GM21737 (cell line): ENCODE measurements at regions not wholly inside any gene's neighbourhood (a gene's known extent, or its start where the extent isn't known, plus 50 kb on each side); places are given as distances from the start of the nearest gene placed in this dataset.
"Not testable (repeated sequence)": the region's sequence is repeated elsewhere in the genome, so short reads cannot be mapped to it uniquely, and the experiment has no call there.

Experiments used
- ATAC-seq: cut with Tn5 transposase; IDR thresholded peaks from one replicate; pipeline ENCODE4 v1.9.1; 2021; ENCODE audit warnings: mild to moderate bottlenecking, moderate library complexity; ENCODE audit not compliant: unreplicated experiment

DNA sequence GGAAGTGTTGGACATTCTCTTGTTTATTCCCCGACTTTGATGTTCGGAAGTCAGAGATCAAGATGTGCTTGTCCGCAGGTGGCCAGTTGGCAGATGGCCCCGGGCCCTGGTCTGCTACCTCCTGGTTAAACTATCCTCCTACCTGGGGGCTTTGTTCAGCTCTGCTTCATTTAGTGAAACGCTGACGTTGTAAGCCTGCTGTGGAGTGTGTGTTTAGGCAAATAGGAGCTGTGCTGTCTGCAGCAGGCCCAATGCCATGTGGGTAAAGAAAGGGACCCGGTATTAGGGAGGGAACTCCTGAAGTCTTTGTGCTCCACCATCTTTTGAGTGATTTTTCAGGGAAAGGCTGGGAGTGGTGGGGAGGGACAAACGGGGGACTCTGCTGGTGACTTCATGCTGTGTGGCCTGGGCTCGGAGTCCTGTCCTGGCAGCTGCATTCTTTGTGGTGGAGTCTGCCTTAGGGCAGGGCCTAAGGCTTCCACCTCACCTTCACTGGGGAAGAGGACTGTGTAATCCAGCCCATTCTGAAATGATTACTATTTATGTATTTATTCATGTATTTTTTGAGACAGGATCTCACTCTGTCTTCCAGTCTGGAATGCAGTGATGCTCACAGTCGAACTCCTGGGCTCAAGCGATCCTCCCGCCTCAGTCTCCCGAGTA, 171.1 kb upstream of the KLF6 start:
- ATAC-seq = no peak

GRCh38 chr10:3955493-3955892, 170.5 kb upstream of the KLF6 start:
- ATAC-seq = no peak

DNA sequence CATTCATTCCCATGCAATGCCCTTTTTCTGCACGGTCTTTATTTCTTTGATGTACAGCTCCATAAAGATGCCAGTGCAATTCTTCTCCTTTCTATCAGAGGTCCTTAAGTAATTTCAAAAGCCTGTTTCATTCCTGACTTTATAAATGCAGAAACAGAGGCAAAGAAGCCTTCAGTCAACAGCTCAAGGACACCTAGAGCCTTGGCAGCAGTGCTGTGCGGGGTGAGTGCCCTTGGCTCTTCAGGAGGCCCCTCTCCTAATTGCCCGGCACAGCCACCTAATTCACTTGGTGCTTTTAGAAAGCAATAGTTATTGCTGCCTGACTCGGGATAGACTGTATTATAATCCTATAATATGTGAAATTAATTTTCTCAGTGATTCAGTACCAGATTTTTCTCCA, 169.6 kb upstream of the KLF6 start:
- ATAC-seq = no peak

GRCh38 chr10:3954007-3954406, 169.0 kb upstream of the KLF6 start:
- not testable (repeated sequence) for ATAC-seq

GRCh38 chr10:3951993-3952392, 167.0 kb upstream of the KLF6 start:
- ATAC-seq = no peak

- no peak for ATAC-seq
These were observed 165.8 kb upstream of the KLF6 start for GRCh38 chr10:3950676-3951275.

DNA sequence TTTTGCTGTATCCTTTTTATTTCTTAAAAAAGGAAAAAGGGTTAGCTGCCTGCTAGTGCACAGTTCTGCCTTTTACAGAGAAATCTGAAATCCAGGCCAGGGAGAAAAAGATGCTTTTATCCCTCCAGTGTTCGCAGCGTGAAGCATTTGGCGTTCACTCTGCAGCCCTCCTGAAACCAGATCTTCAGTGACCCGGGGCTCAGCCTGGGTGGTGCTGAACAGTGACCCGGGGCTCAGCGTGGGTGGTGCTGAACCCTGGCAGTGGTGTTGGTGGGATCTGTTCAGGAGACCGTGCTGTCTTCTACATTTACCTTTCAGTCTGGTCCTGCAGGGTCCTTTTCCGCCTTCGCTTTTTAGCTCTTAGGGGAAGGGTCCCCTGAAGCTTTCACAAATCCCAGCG, 164.7 kb upstream of the KLF6 start:
- no peak for ATAC-seq

DNA sequence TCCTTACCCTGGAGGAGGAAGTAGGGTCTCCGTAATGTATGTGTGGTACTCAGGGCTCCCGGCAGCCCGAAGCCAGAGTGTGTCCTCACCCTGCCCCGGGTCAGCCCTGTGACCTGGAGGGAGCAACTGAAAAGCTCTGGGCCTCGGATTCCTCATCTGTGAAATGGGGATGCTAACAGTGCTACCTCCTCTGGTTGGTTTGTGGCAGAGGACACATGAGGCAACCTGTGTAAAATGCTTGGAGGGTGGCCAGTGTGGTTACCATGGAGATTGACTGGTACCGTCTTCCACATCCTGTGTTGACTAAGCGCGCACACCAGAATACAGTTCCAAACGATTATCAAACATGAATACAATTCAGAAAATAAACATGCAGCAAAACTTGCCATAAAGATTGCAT, 163.8 kb upstream of the KLF6 start:
- no peak for ATAC-seq

GRCh38 chr10:3946234-3947229, 161.5 kb upstream of the KLF6 start:
- ATAC-seq = no peak

- no peak for ATAC-seq
These were observed 160.0 kb upstream of the KLF6 start for GRCh38 chr10:3945026-3945425.

DNA sequence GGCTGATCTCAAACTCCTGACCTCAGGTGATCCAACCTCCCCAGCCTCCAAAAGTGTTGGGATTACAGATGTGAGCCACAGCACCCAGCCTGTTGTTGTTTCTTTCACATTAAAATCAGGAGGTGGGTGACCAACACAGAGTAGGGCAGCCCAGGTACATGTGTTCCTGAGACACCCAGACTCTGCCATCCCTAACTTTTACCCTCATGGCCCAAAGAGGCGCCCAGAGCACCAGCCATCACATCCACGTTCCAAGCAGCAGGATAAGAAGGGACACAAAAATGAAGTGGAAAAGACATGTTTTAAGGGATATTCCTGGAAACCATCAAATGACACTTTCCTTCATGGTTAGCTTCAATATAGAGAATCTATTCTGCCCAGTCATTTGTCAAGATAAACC, 159.6 kb upstream of the KLF6 start:
- ATAC-seq = no peak

- ATAC-seq = no peak
These were observed 158.8 kb upstream of the KLF6 start for GRCh38 chr10:3943695-3944257.

DNA sequence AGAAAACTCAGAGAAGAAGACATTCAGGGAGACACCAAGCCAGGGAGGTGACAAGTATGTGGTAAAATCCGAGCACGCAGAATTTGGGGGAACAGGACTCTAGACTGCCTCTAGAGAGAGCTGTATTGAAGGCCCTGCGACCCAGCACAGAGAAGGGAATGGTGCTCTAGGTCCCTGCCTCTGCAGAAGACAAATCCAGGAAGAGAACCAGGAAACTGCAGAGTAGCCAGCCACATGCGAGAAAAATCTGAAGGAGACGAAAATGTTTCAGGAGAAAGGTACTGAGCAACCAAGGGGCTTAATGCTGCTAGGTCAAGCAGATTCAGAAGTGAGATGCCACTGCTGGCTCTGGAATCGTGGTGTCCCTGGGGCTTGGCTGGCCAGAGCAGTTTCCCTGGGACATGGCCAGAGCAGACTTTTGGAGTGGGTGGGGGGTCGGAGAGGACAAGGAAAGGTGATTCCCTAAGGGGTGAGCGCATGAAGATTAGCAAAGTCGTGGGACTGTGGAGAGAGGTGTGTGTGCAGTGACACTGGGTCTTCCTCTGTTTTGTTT, 158.0 kb upstream of the KLF6 start:
- ATAC-seq = no peak

- ATAC-seq = no peak
These were observed 156.7 kb upstream of the KLF6 start for GRCh38 chr10:3941676-3942075.

- no peak for ATAC-seq
These were observed 151.5 kb upstream of the KLF6 start for GRCh38 chr10:3936422-3937040.

GRCh38 chr10:3935933-3936359, 150.9 kb upstream of the KLF6 start:
- ATAC-seq = no peak

DNA sequence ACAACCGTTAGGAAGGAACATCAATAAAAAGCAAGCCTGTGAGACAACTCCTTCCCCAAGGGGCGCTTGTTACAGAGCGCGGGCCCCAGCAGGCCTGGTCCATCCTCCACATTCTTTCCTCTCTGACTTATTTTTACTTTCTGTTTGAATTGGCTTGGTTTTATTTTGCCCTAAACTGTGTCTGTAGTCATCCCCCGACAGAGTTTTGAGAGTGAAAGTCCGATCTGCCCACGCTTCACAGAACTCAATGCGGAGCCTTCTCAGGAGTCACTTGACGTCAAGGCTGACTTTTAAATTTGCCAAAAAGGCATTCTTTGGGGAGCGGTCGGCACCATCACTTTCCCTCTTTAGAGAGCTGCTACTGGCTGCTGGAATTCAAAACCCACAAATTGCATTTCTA, 150.1 kb upstream of the KLF6 start:
- peak; percentile 98 for ATAC-seq

- no peak for ATAC-seq
These were observed 148.7 kb upstream of the KLF6 start for GRCh38 chr10:3933733-3934132.

DNA sequence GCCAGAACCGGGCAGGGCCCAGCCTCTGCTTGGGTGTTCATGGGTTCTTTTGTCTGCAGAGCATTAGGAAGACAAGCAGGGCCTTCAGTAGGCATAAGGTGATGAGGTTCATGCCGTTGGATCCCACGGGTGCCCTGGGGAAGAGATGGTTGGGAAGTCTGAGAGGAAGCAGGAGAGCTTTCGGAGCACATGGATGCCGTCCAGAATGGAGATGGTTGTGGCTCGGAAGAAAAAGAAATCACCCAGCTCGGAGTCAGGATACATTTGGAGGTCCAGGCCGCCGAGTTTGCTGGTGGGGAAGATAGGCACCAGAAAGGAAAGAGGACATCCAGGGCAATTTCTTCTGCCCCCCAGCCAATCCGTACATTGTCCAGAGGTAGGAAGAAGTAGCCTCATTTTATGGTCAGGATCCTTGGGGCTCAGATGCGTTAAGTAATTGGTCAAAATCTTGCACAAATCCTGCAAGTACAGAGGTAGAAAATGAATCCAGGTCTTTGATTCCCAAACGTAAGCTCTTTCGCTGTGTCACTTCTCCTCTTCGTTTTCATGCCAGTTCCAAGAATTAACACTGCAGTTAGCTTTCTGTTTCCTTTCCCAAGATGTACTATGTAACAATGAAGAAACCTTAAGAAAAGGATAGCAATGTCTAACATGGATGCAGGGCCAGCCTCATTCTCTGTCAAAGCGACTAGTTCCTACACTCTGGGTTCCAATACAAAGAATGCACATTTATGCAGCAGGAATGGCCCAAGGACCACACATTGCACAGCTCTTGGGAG, 147.8 kb upstream of the KLF6 start:
- ATAC-seq = no peak

DNA sequence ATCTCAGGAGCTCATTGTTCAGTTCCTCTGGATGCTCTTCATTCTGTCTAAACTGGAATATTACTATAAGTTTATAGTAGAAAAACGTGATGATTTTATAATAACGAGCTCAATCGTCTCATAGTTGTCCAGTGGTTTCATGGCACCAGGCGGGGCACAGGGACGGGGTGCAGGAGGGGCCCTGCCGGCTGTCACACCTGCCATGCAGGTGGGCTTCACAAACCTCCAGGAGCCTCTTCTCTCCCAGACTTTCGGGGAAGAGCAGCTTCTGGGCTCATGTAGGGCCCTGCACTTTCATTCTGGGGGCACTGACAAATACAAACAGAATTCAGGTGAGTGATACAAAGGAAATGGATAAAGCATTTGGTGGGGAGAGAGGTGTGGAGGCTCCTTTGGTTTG, 146.9 kb upstream of the KLF6 start:
- ATAC-seq = no peak
